ENCODE measurements at regions not wholly inside any gene's neighbourhood (a gene's known extent, or its start where the extent isn't known, plus 50 kb on each side); places are given as distances from the start of the nearest gene placed in this dataset.
"Not testable (repeated sequence)": the region's sequence is repeated elsewhere in the genome, so short reads cannot be mapped to it uniquely, and the experiment has no call there.

DNA sequence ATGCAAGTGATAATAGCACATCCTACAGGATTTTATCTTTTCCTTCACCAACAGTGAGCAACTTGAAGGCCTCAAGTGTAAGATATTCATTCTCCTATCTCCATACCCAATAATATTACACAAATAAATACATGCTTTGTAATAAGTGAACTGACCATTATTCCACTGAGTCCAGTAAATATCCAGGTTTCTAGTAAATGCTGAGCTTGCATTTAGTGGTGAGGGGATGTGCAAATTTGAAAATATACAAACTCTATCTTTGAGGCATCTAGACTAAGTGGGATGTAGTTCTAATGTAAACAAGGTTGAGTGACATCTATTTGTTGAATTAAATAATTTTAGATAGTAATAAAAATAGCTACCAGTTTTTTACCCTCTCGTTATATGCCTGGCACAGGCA, 587.6 kb upstream of the IL12A start:
- FAIRE-seq: no peak

DNA sequence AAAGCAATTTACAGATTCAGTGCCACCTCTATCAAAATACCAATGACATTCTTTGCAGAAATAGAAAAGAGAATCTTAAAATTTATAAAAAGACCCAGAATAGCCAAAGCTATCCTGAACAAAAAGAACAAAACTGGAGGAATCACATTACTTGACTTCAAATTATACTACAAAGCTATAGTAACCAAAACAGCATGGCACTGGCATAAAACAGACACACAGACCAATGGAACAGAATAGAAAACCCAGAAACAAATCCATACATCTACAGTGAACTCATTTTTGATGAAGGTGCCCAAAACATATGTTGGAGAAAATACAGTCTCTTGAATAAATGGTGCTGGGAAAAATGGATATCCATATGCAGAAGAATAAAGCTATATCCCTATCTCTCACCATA, 578.9 kb upstream of the IL12A start:
- not testable (repeated sequence) for FAIRE-seq

DNA sequence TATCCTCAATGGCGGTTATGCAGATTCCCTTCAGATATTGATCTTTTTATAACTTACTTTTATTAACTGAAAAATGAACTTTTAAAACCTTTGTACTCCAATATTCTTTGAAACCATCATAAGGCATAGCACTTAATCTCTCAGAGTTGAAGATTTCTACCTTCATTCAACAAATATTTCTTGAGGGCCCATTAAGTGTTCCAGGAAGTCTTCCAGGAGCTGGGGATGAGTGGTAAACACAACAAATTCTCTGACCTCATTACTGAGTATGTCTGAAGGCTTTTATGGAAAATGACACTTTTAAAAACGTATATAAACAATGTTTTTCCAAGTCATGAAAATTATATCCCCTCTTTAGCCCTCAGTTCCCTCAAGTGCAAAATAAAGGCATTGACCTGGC, 575.3 kb upstream of the IL12A start:
- FAIRE-seq: no peak

DNA sequence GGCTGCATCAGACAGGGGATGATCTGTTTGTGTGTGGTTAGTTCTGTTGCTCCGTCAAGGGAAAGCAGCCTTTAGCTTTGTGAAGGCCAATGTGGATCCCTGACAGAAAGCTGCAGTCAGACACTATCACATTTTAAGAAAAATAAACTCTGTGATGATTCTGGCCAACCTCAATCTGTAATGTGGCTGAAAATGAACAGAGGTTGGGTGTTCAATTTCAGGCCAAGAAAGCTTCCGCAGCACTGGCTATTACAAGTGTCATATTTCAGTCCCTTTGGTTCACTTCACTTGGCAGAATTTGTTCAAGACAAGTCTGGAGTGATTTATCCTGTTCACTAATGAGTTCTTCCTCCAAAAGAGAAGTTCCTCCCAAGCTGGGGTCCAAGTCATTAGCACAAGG, 571.8 kb upstream of the IL12A start:
- no peak for FAIRE-seq

DNA sequence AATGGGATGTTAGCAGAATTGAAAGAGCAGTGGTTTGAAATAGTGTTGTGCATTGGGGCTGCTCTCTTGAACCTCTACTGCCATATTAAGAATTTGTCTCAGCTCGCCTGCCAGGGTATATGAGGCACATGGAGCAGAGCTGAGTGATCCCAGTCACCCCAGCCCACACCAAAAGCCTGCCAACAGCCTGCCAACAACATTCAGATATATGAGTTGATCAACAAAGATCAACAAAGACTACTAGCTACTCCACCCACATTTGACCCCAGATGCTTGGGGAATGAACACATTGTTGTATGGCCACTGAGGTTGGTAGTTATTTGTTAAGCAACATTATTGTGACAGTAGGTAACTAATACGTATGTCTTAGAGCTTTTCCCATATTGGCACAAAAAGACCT, 570.9 kb upstream of the IL12A start:
- FAIRE-seq: no peak

DNA sequence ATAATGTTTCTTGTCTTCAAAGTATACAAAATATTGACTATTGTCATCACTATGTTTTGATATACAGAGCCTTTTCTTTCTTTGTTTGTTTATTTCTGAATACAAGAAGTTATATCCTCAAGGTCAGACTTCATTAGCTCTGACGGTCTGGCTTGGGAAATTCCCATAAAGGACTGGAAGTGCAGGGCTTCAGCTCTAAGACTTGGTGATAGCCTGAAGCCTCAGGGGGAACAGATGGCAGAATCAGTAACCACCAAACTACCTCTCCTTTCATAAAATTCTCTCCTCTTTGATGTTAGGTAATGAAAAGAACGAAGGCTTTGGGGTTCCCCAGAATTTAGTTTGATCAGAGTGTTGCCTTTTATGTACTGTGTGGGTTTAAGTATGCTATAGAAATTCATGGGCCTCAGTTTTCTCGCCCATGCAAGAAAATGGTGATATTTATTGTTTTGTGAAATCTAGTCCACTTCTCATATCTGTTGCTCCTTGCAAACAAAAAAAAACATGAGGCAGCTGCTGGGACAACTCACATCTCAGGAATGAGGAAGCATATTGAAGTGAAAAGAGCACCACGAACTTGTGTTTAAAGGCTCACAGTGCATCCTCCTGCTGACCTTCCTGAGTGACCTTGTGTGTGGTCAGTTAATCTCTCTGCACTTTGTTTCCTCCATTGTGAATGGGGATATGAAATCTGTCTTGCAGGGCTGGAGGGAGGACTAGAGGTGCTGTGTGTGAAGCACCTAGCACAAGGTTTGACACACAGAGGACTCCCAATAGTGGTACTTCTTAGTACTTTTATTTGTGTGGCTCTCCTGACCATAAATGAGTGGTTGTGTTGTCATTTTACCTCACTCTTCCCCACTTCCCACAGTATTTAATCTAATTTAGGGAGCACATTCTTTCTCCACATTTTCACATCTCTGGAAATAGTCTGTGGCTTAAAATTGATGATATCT, 569.8 kb upstream of the IL12A start:
- FAIRE-seq: no peak

DNA sequence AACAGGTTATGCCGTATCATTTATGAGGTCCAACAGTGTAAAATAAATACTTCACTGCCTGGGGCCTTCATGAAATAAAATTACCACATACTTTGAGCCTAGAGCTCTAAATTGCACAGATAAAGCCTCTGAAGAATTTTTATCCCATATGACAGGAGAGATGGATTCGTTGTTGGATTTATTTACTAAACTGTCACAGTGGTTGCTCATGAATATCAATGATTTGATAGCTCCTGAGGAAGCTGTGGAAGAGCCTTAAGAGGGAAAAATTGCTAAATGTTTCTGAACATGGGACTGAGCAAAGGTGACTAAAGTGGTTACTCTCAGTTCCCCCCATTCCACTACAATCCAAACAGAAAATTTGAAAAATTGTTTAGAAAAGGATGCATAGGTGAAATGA, 558.9 kb upstream of the IL12A start:
- no peak for FAIRE-seq

DNA sequence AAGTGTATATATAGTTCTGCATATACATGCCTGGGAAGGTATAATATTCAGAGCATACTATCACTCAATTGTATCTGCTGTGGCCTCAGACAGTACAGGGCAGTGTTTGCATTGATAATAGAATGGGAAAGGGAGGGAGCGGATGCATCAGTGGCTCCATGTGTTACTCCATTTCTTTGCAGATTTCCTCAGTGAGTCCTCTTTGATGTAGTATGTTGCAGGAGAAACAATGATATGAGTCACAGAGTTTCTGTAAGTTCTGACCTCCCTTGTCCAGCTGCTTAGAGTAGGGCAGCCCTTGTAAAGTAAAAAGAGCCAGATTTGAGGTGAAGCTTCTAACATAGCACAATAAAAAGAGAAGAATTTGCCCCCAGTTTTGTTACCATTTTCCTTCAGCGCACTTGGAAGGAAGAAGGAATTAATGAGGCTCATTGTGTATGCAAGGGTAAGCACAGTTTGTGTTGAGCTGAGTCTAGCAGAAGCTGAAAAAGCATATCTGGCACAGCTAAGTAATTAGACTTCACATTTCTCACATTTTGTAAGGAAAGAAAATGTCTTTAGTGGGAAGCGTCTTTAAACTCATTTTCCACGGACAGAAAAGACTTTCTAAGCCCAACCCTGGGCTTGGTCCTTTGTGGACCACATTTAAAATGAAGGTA, 555.8 kb upstream of the IL12A start:
- FAIRE-seq: no peak

DNA sequence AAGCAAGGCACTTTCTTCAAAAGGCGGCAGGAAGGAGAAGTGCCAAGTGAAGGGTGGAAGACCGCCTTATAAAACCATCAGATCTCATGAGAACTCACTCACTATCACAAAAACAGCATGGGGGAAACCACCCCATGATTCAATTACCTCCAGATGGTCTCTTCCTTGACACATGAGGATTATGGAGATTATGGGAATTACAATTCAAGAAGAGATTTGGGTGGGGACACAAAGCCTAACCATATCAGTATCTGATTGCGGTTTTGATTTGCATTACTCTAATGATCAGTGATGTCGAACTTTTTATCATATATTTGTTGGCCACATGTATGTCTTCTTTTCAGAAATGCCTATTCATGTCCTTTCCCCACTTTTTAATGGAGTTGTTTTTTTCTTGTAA, 549.3 kb upstream of the IL12A start:
- no peak for FAIRE-seq

DNA sequence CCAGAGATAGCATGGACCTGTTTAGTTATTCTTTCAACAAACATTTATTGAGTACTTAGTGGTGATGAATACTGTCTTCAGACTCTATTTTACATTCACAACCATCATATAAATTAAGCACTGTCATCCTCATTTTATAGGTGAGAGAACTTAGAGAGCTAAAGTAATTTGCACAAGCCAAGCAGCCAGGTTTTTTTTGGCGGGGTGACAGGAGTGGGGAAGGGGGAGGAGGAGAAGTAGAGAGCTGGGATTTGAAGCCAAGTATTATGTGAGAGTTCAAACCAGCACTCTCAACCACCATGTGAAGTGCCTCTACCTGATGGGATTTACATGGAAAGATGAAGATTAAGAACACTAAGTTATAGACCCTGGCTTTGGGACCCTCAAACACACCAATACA, 547.4 kb upstream of the IL12A start:
- no peak for FAIRE-seq

DNA sequence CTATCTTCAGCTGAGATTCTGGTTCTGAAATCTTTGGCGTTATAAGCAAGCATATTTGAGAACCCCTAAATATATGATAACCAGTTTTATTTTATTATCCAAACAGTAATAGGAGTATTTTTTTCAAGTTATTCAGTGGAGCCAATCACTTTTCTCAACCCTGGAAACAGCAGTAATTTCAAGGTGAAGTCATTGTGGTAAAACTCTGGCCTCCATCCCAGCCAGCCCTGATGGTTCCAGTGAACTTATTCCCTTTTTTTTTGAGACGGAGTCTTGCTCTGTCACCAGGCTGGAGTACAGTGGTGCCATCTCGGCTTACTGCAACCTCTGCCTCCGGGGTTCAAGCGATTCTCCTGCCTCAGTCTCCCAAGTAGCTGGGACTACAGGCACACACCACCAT, 545.4 kb upstream of the IL12A start:
- FAIRE-seq: no peak

DNA sequence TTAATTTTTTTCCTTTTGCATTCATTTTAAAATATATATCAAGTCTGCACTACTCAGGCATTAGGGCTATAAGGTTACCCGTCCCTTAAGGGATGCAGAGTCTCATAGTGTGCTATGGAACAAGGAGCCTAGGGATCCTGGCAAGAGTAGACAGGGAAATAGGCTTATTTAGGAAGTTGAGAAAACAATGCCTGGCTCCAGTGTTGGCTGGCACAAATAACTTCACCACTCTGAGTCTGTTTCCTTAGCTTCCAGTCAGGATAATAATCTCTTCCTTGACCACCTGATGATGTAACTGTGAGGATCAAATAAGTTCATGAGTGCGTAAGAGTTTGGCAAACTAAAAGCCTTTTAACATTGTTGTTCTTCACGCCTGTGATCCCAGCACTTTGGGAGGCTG, 540.8 kb upstream of the IL12A start:
- no peak for FAIRE-seq

DNA sequence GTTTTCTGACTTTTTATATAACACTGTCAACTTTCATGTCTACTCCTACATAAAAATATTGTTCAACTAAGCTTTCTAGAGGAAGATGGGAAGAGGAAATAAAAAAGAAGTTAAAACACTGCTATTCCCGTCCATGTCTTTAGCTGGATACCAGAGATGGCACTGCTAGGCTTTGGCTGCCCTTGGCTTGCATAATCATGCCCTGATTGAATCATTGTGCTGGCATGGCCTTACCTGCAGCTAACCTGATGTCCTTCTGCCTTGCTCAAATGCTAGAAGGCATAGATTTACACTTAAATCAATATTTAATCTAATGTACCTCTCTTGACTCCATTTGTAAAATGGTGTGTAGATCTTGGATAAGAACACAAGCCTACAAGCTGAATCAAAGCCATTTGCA, 539.7 kb upstream of the IL12A start:
- FAIRE-seq: no peak

DNA sequence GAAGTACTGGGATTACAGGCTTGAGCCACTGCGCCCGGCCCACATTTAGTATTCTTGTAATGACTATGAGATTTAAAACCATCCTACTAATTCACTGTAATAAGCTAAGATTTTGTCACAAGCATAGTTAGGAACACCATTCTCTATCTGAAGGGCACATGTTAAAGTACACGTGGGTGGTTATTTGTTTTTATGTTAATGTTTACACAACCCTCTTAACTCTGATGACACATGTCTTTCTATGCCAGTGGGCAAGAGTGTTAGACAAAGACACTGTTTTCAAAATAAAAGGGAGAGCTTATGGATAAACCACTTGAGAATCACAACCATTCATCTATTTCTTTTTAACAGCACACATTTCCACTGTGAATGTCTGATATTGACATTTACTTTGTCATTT, 537.6 kb upstream of the IL12A start:
- no peak for FAIRE-seq

DNA sequence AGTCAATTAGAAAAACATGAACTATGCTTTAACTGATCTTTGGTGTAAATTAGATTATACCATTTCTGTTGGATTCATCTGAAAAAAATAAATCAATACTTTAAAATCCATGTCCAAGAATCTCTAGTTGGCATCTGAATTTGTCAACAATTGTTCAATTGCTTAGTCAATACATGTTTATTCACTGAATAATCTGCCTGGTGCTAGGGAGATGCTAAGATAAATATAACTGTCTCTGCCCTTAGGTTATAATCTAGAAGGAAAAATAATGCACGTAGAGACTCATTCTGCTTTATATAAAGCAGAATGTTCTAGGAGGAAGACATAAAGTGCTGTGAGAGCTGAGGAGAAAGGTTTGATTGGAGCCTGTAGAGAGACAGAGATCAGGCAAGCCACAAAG, 537.2 kb upstream of the IL12A start:
- no peak for FAIRE-seq

DNA sequence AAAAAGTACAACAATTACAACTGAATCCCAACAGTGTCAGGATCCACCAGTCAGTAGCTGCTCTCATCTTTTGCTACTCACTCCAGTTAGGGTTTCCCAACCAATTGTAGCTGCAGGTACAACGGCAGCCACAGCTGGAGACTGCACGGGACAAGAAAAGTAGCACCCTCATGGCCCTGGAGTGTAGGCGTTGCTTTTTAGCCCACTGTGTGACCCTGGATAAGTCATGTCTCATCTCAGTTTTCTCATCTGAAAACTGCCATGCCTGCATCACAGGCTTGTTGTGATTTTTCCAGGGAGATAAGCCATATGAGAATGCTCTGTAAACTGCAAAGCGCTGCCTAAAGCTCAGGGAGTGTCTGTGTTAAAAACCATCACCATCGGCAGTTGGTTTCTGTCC, 535.6 kb upstream of the IL12A start:
- FAIRE-seq: no peak

DNA sequence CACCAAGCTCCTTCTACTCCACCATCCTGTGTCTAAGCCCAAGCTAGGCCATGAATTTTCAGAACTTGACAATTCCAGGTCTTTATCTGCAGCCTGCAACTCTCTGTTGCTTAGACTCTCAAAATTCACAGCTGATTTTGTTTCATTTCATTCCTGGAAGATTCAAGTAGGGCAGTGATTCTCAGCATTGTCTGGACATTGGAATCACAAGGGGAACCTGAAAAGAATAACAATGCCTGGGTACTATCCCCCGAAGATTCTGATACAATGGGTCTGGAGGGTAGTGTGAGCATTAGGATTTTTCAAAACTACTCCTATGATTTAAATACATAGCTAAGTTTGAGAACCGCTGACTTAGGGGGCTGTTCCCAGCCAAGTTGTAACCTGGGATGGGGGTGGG, 534.7 kb upstream of the IL12A start:
- FAIRE-seq: no peak

DNA sequence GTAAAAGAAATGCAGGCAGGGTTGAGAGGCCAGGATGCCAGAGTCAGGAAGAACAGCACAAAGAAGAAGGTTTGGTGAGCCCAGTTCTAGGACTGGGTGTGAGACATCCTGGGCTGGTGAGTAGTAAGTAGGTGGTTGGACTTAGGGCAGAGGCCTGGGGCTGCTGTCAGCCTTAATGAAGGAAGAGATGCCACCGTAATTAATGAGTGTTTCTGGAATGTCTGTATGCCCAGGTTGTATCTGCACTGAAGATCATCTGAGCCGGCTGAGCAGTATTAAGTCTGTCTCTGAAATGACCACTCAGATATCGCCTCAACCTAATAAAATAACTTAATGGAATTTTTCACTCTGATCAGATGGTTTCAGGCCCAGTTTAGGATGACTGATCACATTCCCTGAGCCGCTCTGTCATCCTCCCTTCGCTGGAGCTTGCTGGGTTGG, 532.9 kb upstream of the IL12A start:
- FAIRE-seq: no peak

DNA sequence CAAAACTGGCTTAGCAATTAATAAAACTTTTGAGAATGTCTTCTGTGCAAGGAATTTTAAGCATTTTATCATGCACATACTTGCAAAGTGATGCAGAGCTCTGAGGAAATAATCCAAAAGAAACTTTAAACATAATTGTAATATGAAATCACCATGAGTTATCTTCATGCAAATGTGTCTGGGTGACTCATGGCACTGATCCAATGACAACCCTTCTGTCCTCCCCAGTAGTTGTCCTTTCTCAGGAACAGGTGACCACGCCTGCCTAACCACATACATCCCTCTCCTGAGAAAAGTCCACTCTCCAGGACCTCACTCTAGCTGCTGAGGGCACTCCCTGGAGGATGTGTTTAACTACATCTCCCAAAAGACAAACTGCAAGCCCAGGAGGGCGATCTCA, 530.6 kb upstream of the IL12A start:
- FAIRE-seq: no peak

DNA sequence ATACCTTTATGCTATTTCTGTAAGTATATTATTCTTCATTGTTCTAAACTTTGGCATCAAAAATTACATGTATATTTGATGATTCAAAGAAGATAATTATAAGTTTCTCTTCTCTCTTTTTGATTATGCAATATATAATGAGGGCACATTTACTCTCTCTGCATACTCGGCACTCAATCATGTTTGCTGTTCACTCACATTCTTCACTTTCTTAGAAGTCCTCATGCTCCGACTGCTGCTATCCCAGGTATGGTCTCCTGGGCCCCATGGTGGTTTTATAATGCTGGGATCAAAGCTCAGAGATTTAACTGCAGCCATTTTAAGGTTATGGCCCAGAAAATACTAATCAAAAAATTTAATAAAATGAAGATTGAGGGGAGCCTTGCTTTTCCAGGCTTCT, 529.7 kb upstream of the IL12A start:
- no peak for FAIRE-seq

DNA sequence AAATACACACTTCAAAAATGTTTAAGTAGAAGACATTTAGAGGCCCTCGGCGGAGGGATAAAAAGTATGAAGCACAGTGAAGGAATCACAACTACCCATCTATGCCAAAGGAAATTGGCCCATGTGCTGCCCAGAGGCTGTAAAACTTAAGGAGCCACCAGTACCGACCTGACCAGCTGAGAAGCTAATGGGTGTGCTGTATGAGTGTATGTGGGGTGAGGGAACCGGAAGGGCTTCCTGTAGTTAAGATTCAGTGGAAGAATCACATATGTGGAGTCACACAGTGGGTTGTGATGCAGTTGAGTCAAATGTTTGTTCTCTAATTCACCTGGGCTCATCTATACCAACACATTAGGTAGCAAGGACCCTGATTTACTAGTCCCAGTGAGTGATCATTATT, 516.0 kb upstream of the IL12A start:
- no peak for FAIRE-seq

DNA sequence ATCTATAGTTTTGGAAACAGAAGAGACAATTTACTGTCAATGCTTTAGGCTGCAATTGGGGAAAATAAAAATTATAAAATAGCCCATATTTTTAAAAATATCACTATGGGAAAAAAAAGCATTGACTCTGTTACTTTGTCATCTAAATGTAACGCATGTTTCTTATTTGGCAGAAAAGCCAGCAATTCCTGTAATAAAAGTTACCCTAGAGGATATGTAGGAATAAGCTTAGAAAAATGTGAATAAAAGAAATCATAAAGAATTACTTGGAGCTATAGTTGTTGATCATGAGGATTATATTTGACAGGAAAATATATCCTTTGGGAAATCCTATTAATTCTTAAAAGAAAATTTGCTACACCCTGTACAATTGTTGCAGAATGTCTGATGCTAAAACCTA, 515.4 kb upstream of the IL12A start:
- FAIRE-seq: no peak

DNA sequence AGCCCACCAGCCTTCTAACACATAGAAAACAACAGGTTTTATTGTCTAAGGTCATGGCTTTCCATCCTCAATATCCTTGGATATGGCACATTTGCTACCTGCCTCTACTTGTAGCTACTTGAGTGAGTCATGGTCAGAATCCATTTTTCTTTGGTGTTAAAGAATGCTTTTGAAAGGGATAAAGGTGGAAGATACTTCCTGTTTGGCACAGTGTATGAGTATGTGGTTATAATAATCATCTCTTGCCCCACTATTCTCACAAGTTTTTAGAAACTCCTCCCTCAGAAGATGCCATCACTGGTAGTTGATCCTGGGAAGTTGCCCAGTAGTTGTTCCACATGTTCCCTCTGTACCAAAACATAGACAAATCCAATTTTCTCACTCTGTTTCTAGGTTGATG, 508.6 kb upstream of the IL12A start:
- FAIRE-seq: no peak

DNA sequence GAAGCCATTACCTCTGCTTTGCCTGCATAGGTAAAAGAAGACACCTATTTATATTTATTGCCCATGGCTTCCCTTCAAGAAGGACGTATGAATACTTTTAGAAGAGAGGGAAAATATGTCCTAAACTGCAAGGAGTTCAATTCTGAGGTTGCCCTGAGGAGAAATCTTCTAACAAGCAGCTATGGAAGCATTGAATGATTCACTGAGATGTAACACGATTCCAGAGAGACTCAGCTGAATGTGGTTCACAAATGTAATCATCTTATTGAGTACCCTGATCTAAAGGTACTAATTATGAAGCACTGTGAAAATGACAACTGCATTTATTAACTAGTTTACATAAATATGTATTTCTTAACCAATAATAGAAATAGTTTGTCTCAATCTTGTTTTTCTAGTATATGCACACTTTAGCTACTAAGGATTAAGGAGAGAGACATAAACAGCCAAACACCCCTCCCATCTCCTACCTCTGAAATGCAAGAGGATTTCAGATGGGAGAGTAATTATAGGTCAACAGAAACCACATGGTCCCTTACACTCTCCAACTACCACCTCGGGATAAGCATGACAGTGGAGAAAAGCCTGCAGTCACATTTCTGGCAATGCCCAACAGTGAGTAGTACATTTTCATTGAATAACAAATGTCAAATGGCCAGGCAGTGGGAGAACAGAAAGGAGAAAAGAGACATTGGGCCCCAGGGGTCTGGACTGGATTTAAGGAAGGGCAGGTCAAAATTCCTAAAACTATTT, 506.2 kb upstream of the IL12A start:
- no peak for FAIRE-seq
